Vagina (tissue), 2 donors: ENCODE measurements at regions not wholly inside any gene's neighbourhood (a gene's known extent, or its start where the extent isn't known, plus 50 kb on each side); places are given as distances from the start of the nearest gene placed in this dataset.

Source experiments
- POLR2A ChIP-seq, 2 donors: fragments of 450-650 bp; IDR thresholded peaks; one replicate each; pipeline ENCODE4 v1.6.1; 2017; ENCODE audit warnings: antibody characterized with exemption in 2 of 2, mild to moderate bottlenecking in 2 of 2, moderate library complexity in 2 of 2
- TF ChIP-seq, protein P1 (sequence below), 3 experiments: fragments of 450-650 bp in 2 of 3; fragments of 200-600 bp in 1 of 3; sonication (generic) in 1 of 3; IDR thresholded peaks; one replicate each; pipeline ENCODE4 v1.5.1; 2017 to 2019; ENCODE audit warnings: antibody characterized with exemption in 3 of 3, mild to moderate bottlenecking in 2 of 3, moderate library complexity in 2 of 3

DNA sequence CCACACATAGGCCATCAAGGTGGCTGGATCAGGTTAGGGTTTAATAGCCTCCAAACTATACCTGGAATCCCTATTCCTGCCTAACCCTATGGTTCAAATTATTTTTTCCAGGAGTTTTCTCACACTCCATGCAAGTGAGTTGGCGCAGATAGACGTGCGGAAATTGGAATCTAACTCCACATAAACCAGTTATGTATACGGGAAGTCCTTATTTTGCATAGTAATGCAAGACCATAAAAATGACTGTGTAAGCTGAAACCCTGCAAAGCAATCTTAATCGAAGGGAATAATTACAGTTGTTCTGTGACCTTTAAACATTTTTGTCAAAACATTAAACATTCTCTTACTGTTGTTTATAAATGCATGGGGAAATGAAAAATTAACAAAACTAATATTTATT, 200.1 kb upstream of the SIX2 start:
- TF ChIP-seq, protein P1, sequence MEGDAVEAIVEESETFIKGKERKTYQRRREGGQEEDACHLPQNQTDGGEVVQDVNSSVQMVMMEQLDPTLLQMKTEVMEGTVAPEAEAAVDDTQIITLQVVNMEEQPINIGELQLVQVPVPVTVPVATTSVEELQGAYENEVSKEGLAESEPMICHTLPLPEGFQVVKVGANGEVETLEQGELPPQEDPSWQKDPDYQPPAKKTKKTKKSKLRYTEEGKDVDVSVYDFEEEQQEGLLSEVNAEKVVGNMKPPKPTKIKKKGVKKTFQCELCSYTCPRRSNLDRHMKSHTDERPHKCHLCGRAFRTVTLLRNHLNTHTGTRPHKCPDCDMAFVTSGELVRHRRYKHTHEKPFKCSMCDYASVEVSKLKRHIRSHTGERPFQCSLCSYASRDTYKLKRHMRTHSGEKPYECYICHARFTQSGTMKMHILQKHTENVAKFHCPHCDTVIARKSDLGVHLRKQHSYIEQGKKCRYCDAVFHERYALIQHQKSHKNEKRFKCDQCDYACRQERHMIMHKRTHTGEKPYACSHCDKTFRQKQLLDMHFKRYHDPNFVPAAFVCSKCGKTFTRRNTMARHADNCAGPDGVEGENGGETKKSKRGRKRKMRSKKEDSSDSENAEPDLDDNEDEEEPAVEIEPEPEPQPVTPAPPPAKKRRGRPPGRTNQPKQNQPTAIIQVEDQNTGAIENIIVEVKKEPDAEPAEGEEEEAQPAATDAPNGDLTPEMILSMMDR (IDR thresholded peaks at IDR 0.05), result no peak
- no peak for TF ChIP-seq POLR2A (IDR thresholded peaks at IDR 0.05)
